NCI-H2196 treated with DMSO at 0.1 percent for 48 hours (cell line): ENCODE measurements at regions not wholly inside any gene's neighbourhood (a gene's known extent, or its start where the extent isn't known, plus 50 kb on each side); places are given as distances from the start of the nearest gene placed in this dataset.
"Not testable (repeated sequence)": the region's sequence is repeated elsewhere in the genome, so short reads cannot be mapped to it uniquely, and the experiment has no call there.

Source experiments
- DNase-seq: peaks from one replicate; lab custom pipeline; 2025; ENCODE audit not compliant: unreplicated experiment; lab: John Stamatoyannopoulos, UW

- DNase-seq = not testable (repeated sequence)
Observed at GRCh38 chr4:30124621-30125020, 595.5 kb upstream of the PCDH7 start.

DNA sequence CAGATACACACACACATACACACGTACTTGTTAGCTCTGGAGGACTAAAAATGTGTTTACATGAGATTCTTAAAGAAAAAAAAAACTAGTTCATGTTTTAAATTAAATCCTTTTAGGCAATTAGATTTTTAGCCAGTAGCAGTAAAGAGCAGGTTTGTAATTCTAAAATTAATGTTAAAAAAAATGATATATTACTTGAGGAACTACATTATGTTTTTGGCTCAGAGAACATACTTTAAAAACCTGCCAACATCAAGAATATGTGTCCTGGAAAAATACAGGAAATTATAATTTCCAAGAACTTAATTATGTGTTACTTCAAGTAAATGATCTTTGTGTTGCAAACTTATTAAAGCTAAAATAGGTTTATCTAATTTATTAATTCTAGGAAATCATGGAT is 594.3 kb upstream of the PCDH7 start:
- DNase-seq = no peak

- DNase-seq = no peak
Observed at GRCh38 chr4:30126351-30126750, 593.8 kb upstream of the PCDH7 start.

DNA sequence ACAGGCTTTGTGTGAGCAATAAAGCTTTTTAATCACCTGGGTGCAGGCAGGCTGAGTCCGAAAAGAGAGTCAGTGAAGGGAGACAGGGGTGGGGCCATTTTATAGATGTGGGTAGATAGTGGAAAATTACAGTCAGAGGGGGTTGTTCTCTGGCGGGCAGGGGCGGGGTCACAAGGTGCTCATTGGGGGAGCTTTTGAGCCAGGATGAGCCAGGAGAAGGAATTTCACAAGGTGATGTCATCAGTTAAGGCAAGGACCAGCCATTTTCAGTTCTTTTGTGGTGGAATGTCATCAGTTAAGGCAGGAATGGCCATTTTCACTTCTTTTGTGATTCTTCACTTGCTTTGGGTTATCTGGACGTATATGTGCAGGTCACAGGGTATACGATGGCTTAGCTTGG is 571.3 kb upstream of the PCDH7 start:
- not testable (repeated sequence) for DNase-seq

DNA sequence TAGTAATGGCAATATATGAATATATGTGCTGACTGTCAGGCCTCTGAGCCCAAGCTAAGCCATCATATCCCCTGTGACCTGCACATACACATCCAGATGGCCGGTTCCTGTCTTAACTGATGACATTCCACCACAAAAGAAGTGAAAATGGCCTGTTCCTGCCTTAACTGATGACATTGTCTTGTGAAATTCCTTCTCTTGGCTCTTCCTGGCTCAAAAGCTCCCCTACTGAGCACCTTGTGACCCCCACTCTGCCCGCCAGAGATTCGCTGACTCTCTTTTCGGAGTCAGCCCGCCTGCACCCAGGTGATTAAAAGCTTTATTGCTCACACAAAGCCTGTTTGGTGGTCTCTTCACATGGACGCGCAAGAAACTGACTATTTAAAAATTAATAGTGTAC is 570.6 kb upstream of the PCDH7 start:
- not testable (repeated sequence) for DNase-seq

DNA sequence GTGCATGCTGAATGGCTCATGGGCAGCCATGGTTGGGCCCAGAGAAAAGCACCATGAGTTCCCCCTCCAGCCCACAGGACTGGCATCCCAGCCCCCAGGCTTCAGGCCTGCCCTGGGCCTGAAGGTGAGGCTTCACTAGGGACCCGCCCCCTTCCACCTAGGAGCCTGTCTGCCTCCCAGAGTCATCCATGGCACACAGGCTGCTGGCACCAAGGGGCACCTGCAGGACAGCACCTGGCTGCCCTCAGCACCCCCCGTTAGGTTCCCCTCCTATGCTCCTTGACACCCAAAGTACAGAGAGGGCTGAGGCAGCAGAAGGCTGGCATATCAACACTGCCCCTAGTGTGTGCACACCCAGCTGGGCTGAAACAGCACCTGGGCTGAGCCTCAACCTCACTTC is 566.7 kb upstream of the PCDH7 start:
- no peak for DNase-seq

DNA sequence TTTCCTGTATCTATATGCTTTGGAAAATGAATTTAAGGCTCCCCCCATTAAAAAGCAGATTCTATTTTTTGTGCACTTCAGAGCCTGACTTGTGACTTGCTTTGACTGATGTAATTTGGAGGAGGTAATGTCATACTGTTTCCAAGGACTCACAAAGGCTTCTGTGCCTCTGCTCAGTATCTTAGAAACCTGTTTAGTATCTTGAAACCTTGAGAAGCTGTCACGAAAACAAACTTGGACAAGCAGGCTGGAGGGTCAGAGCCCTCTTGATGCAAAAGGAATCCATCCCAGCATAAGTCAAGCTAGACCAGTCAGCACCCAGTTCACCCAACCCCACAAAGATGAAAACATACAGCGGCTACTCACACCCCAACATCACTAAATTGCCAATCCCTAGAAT is 560.0 kb upstream of the PCDH7 start:
- no peak for DNase-seq

GRCh38 chr4:30172416-30172815 is 547.8 kb upstream of the PCDH7 start:
- DNase-seq = no peak

- no peak for DNase-seq
Observed at GRCh38 chr4:30181512-30181911, 538.7 kb upstream of the PCDH7 start.

DNA sequence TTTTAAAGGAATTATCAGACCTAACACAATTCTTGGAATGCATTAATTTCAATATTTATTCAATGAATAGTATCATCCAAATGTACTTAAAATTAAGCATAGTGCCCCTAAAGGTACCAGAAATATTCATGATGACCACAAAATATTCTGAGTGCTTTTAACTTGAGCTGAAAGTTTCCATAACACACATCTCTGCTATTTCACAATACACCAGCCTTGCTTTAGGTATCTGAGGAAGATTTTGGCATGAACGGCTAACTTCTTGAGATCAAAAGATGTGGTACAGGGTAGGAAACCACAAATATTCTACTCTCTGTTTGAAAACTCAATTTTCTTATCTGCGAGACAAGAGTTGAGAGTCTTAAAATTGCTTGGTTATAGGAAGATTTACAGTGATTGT is 538.3 kb upstream of the PCDH7 start:
- DNase-seq = no peak

GRCh38 chr4:30182786-30183185 is 537.4 kb upstream of the PCDH7 start:
- DNase-seq = no peak

GRCh38 chr4:30191902-30192301 is 528.3 kb upstream of the PCDH7 start:
- no peak for DNase-seq

- DNase-seq = no peak
Observed at GRCh38 chr4:30207389-30207788, 512.8 kb upstream of the PCDH7 start.

DNA sequence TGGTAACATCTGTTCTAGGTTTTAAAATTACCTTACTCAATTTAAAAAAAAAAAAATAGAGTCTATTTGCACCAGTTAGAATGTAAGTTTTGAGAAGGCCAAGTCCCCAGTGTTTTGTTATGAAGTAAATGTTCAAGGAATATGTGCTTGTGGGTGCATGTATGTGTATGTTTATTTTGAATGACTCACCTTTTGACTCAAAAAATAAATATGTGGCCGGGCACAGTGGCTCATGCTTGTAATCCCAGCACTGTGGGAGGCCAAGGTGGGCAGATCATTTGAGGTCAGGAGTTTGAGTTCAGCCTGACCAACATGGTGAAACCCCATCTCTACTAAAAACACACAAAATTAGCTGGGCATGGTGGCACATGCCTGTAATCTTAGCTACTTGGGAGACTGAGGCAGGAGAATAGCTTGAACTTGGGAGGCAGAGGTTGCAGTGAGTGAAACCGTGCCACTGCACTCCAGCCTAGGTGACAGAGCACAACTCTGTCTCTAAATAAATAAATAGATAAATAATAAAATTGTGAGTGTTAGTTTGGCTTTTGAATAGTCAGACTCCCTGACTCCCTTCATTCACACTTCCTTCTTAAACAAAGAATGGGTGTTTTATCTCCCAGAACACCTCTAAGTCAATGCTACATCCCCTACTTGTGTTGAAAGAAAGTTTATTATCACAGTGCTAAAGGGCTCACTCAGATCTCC is 511.3 kb upstream of the PCDH7 start:
- no peak for DNase-seq

- not testable (repeated sequence) for DNase-seq
Observed at GRCh38 chr4:30215973-30216372, 504.2 kb upstream of the PCDH7 start.

DNA sequence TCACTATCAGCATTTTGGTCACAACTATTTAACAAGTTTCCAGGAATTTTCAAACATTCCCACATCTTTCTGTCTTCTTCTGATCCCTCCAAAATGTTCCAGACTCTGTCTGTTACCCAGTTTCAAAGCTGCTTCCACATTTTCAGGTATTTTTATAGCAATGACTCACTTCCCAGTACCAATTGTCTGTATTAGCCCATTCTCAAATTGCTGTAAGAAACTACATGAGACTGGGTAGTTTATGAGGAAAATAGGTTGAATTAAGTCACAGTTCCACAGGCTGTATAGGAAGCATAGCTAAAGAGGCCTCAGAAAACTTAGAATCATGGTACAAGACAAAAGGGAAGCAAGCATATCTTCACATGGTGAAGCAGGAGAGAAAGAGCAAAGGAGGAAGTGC is 475.0 kb upstream of the PCDH7 start:
- DNase-seq = no peak

GRCh38 chr4:30256116-30256832 is 463.9 kb upstream of the PCDH7 start:
- DNase-seq = no peak

DNA sequence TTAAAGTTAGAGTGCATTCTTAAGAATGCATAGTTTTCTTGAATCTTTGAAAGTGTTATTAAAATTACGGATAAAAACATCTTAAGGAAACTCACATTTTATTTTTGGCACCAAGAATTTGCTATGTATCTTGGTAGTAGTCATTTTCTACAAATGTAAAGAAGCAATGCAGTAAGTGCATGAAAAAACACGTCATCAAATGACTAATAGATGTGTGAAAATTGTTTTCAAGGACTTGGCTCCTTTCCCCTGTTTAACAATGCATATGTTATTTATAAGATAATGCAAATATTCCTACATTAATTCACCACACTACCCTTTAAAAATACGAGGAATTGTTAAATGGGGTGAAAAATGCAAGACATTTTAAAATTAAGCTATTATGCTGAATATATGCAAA is 461.2 kb upstream of the PCDH7 start:
- DNase-seq = no peak

GRCh38 chr4:30262379-30262778 is 457.8 kb upstream of the PCDH7 start:
- no peak for DNase-seq

DNA sequence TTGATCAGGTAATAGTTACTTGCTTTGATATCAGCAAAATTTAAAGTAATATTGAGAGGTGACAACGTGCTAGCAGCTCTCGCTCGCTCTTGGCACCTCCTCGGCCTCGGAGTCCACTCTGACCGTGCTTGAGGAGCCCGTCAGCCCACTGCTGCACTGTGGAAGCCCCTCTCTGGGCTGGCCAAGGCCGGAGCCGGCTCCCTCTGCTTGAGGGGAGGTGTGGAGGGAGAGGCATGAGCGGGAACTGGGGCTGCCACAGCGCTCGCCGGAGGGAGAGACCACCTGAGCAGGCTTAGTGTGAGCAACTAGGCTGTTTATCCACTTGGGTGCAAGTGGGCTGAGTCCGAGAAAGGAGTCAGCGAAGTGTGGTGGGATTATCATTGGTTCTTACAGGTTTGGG is 455.7 kb upstream of the PCDH7 start:
- DNase-seq = no peak

- no peak for DNase-seq
Observed at GRCh38 chr4:30265716-30266115, 454.5 kb upstream of the PCDH7 start.

GRCh38 chr4:30268370-30268769 is 451.8 kb upstream of the PCDH7 start:
- no peak for DNase-seq

- DNase-seq = no peak
Observed at GRCh38 chr4:30269850-30270249, 450.3 kb upstream of the PCDH7 start.
